Gastroesophageal sphincter (tissue), 3 donors: ENCODE measurements at regions not wholly inside any gene's neighbourhood (a gene's known extent, or its start where the extent isn't known, plus 50 kb on each side); places are given as distances from the start of the nearest gene placed in this dataset.

Experiments used
- CTCF ChIP-seq, 4 experiments: fragments of 200-600 bp in 2 of 4; fragments of 450-650 bp in 2 of 4; sonication (generic) in 1 of 4; IDR thresholded peaks; one replicate each; pipeline ENCODE4 v1.5.1; 2017 to 2019; ENCODE audit warnings: antibody characterized with exemption in 4 of 4, mild to moderate bottlenecking in 2 of 4, moderate library complexity in 2 of 4
- EP300 ChIP-seq: sonication (generic); formaldehyde crosslinking; IDR thresholded peaks from one replicate; pipeline ENCODE4 v1.6.1; 2017; ENCODE audit warnings: antibody characterized with exemption, mild to moderate bottlenecking
- POLR2A ChIP-seq, 2 donors: fragments of 450-650 bp; IDR thresholded peaks; one replicate each; pipeline ENCODE4 v1.6.1; 2017; ENCODE audit warnings: antibody characterized with exemption in 2 of 2, mild to moderate bottlenecking in 2 of 2, moderate library complexity in 1 of 2
- POLR2AphosphoS5 ChIP-seq: sonication (generic); formaldehyde crosslinking; IDR thresholded peaks from one replicate; pipeline ENCODE4 v1.6.1; 2017; ENCODE audit warnings: antibody characterized with exemption

GRCh38 chr7:159323359-159323758, 178.7 kb upstream of the VIPR2 start:
- no peak for TF ChIP-seq CTCF (IDR thresholded peaks at IDR 0.05)
- TF ChIP-seq EP300: no peak
- TF ChIP-seq POLR2A (IDR thresholded peaks at IDR 0.05): no peak
- TF ChIP-seq POLR2AphosphoS5: no peak
